Lower leg skin (tissue), 3 donors: ENCODE measurements at regions not wholly inside any gene's neighbourhood (a gene's known extent, or its start where the extent isn't known, plus 50 kb on each side); places are given as distances from the start of the nearest gene placed in this dataset.

Source experiments
- CTCF ChIP-seq, 3 donors: fragments of 450-650 bp; IDR thresholded peaks; one replicate each; pipeline ENCODE4 v1.5.1; 2016; ENCODE audit warnings: antibody characterized with exemption in 3 of 3, mild to moderate bottlenecking in 3 of 3, moderate library complexity in 2 of 3
- POLR2A ChIP-seq, 2 donors: fragments of 450-650 bp; IDR thresholded peaks; one replicate each; pipeline ENCODE4 v1.6.1; 2016 to 2017; ENCODE audit warnings: antibody characterized with exemption in 2 of 2, mild to moderate bottlenecking in 1 of 2, moderate library complexity in 1 of 2

- no peak for TF ChIP-seq POLR2A (IDR thresholded peaks at IDR 0.05)
- TF ChIP-seq CTCF (IDR thresholded peaks at IDR 0.05), result no peak
Measured at GRCh38 chr3:162701211-162701610, 1204.6 kb downstream of the OTOL1 start.
